Fibroblast of lung (primary cell): ENCODE measurements at regions not wholly inside any gene's neighbourhood (a gene's known extent, or its start where the extent isn't known, plus 50 kb on each side); places are given as distances from the start of the nearest gene placed in this dataset.
A peak's percentile ranks its signal among the peaks of the same experiment; 100 is the strongest.
"Not testable (repeated sequence)": the region's sequence is repeated elsewhere in the genome, so short reads cannot be mapped to it uniquely, and the experiment has no call there.

Source experiments
- DNase-seq, 2 donors: peaks; one replicate each; pipeline versions ENCODE4 v3.0.0 to v3.0.0-alpha.2; 2010; ENCODE audit warnings: low read depth in 2 of 2
- H2AFZ ChIP-seq: 2 replicates; pipeline ENCODE4 v1.5.1; 2012; ENCODE audit warnings: low read length, control low read depth, inconsistent platforms
- H3K27ac ChIP-seq: 2 replicates; pipeline ENCODE4 v1.5.1; 2011; ENCODE audit warnings: low read length, control low read depth; ENCODE audit not compliant: insufficient read depth
- H3K27me3 ChIP-seq: 2 replicates; pipeline ENCODE4 v1.5.1; 2011; ENCODE audit warnings: mild to moderate bottlenecking, low read length; ENCODE audit not compliant: control insufficient read depth, insufficient read depth
- H3K36me3 ChIP-seq: 2 replicates; pipeline ENCODE4 v1.5.1; 2011; ENCODE audit warnings: low read length; ENCODE audit not compliant: control insufficient read depth, insufficient read depth
- H3K4me1 ChIP-seq: 2 replicates; pipeline ENCODE4 v1.5.1; 2011; ENCODE audit warnings: low read length; ENCODE audit not compliant: control insufficient read depth, insufficient read depth; ENCODE audit errors: extremely low read depth
- H3K4me2 ChIP-seq: 2 replicates; pipeline ENCODE4 v1.5.1; 2011; ENCODE audit warnings: low read length, control low read depth; ENCODE audit not compliant: insufficient read depth; ENCODE audit errors: extremely low read depth
- H3K4me3 ChIP-seq, 4 experiments: fragments of 200-600 bp in 1 of 4; sonication (generic) in 1 of 4; replicated peaks in 1 of 4; 2 replicates each; pipeline ENCODE4 v1.5.1; 2011 to 2016; ENCODE audit warnings: low read length in 4 of 4, low read depth in 3 of 4, mild to moderate bottlenecking in 3 of 4, control low read depth in 2 of 4, inconsistent platforms in 1 of 4, mixed read lengths in 1 of 4; ENCODE audit not compliant: insufficient read depth in 1 of 4; ENCODE audit errors: control extremely low read depth in 1 of 4
- H3K79me2 ChIP-seq: 2 replicates; pipeline ENCODE4 v1.5.1; 2012; ENCODE audit warnings: mild to moderate bottlenecking, low read length, inconsistent platforms; ENCODE audit not compliant: control insufficient read depth, insufficient read depth
- H3K9ac ChIP-seq: 2 replicates; pipeline ENCODE4 v1.5.1; 2011; ENCODE audit warnings: mild to moderate bottlenecking, low read length, control low read depth; ENCODE audit not compliant: insufficient read depth
- H3K9me3 ChIP-seq: 2 replicates; pipeline ENCODE4 v1.5.1; 2012; ENCODE audit warnings: low read depth, low read length; ENCODE audit not compliant: control insufficient read depth, insufficient read depth
- H4K20me1 ChIP-seq: 2 replicates; pipeline ENCODE4 v1.5.1; 2011; ENCODE audit warnings: low read length; ENCODE audit not compliant: control insufficient read depth, insufficient read depth; ENCODE audit errors: extremely low read depth
- EZH2 ChIP-seq: IDR thresholded peaks from 2 replicates; pipeline ENCODE4 v1.5.1; 2012; ENCODE audit warnings: low read length, control low read depth, mild to moderate bottlenecking; ENCODE audit errors: missing control alignments
- TF ChIP-seq, protein P1 (sequence below), 2 donors: IDR thresholded peaks in 1 of 2; conservative IDR thresholded peaks in 1 of 2; 1 replicate in 1 of 2; 2 replicates in 1 of 2; pipeline ENCODE4 v1.5.1; 2011 to 2012; ENCODE audit warnings: low read length in 2 of 2, control low read depth in 1 of 2, inconsistent platforms in 1 of 2, low read depth in 1 of 2, mild to moderate bottlenecking in 1 of 2

DNA sequence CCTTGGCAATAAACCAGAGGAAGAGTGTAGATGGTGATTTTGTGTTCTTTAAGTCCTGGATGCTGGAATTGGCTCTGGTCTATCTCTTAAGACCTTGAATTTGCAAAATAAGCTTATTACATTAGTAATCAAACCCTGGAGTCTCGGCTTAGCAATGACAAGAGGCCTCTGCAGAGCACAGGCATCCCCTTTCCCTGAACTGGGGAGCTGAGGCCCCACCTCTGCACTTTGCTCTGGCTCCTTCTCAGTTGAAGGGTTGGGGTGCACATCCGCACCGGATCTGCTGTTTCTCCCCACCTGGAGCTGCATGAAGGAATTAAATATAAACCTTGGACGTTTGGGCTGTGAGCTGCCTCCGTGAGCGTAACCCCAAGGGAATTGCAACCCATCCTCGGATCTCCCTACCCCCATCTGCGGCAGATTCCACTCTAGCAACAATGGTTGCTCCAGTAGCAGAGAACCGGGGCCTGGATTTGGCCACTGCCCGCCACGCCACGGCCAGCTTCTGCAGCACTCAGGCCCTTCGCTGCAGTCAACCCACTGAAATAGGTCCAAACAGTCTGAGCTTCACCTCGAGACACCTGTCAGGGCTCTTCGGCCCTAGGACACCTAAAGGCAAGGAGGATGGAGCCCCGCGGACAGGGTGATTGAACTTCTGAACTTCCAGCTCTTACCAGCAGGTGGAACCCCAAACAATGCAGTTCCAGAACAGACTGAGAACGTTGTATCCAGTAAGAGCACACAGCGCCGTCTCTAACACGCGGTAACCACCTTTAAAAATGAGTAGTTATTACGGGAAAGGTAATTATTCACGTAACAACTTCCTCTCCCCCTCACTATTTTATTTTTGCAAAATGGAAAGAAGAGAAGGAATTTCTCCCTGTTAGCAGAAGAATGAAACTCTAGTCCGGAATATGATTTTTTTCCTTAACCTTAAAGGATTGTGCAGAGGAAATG, 54.8 kb upstream of the CAPRIN1 start:
- H3K27me3 ChIP-seq: peaks cover 4% of the 10 kb centered on the region
- peak overlapping the region; percentile 16 for H3K4me2 ChIP-seq
- no peak overlapping the region for H2AFZ ChIP-seq
- no peaks in the 10 kb centered on the region for H4K20me1 ChIP-seq
- H3K36me3 ChIP-seq: no peaks in the 10 kb centered on the region
- peak; percentile 20 for TF ChIP-seq EZH2
- TF ChIP-seq, protein P1, sequence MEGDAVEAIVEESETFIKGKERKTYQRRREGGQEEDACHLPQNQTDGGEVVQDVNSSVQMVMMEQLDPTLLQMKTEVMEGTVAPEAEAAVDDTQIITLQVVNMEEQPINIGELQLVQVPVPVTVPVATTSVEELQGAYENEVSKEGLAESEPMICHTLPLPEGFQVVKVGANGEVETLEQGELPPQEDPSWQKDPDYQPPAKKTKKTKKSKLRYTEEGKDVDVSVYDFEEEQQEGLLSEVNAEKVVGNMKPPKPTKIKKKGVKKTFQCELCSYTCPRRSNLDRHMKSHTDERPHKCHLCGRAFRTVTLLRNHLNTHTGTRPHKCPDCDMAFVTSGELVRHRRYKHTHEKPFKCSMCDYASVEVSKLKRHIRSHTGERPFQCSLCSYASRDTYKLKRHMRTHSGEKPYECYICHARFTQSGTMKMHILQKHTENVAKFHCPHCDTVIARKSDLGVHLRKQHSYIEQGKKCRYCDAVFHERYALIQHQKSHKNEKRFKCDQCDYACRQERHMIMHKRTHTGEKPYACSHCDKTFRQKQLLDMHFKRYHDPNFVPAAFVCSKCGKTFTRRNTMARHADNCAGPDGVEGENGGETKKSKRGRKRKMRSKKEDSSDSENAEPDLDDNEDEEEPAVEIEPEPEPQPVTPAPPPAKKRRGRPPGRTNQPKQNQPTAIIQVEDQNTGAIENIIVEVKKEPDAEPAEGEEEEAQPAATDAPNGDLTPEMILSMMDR (conservative IDR thresholded peaks at IDR 0.05 in 1 of 2, IDR thresholded peaks at IDR 0.05 in 1 of 2; ENCODE audit: low read depth in 1 of 2, low read length in 2 of 2): peak; percentile 77 to 83
- peak overlapping the region in 1 of 4 experiments; percentile 15 for H3K4me3 ChIP-seq
- no peaks in the 10 kb centered on the region for H3K79me2 ChIP-seq
- H3K4me1 ChIP-seq: no peaks in the 10 kb centered on the region
- no peak overlapping the region for H3K27ac ChIP-seq
- H3K9me3 ChIP-seq: no peaks in the 10 kb centered on the region
- DNase-seq: peak; percentile 58 to 75
- H3K9ac ChIP-seq: no peak overlapping the region

DNA sequence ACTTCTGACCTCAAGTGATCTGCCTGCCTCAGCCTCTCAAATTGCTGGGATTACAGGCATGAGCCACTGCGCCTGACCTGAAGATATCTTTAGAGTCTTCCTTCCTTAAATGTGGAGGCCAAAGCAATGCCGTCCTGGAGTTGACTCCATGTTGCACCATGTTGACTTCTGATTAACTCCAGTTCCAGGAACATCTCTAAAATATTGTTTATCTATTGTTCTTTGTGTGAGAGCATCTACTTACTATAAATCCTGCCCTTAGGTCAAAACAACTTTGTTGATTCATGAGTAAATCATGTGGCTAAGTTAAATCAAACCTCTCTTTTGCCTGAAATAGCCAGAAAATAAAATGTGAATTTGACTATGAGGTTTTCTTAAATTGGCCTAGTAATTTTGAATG, 56.6 kb upstream of the CAPRIN1 start:
- Histone ChIP-seq H3K27me3 (peaks cover 4% of the 10 kb centered on the region), H3K9me3 (no peaks in the 10 kb centered on the region), H4K20me1 (no peaks in the 10 kb centered on the region), H2AFZ (no peak overlapping the region), H3K79me2 (no peaks in the 10 kb centered on the region), H3K4me1 (no peaks in the 10 kb centered on the region), H3K4me3 (no peak overlapping the region), H3K4me2 (no peak overlapping the region), H3K27ac (no peak overlapping the region), H3K9ac (no peak overlapping the region), H3K36me3 (no peaks in the 10 kb centered on the region)
- TF ChIP-seq, protein P1 (conservative IDR thresholded peaks at IDR 0.05 in 1 of 2, IDR thresholded peaks at IDR 0.05 in 1 of 2; ENCODE audit: low read depth in 1 of 2, low read length in 2 of 2): no peak
- no peak for TF ChIP-seq EZH2
- no peak for DNase-seq

DNA sequence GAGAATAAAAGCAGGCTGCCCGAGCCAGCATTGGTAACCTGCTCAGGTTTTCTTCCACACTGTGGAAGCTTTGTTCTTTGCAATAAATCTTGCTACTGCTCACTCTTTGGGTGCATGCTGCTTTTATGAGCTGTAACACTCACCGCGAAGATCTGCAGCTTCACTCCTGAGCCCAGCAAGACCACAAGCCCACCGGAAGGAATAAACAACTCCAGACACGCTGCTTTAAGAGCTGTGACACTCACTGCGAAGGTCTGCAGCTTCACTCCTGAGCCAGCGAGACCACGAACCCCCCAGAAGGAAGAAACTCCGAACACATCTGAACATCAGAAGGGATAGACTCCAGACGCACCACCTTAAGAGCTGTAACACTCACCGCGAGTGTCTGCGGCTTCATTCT, 60.4 kb upstream of the CAPRIN1 start:
- not testable (repeated sequence) for H4K20me1 ChIP-seq, H3K9ac ChIP-seq, H3K27ac ChIP-seq, H3K4me2 ChIP-seq, H3K4me1 ChIP-seq, DNase-seq, H3K79me2 ChIP-seq, H3K27me3 ChIP-seq, H3K9me3 ChIP-seq, H3K36me3 ChIP-seq, H3K4me3 ChIP-seq, H2AFZ ChIP-seq

DNA sequence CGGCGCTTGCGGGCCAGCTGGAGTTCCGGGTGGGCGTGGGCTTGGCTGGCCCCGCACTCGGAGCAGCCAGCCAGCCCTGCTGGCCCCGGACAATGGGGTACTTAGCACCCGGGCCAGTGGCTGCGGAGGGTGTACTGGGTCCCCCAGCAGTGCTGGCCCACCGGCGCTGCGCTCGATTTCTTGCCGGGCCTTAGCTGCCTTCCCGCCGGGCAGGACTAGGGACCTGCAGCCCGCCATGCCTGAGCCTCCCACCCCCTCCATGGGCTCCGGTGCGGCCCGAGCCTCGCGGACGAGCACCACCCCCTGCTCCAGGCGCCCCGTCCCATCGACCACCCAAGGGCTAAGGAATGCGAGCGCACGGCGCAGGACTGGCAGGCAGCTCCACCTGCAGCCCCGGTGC, 61.4 kb upstream of the CAPRIN1 start:
- H2AFZ ChIP-seq, H3K9me3 ChIP-seq: not testable (repeated sequence)

More for the DNA sequence above, 61.4 kb upstream of the CAPRIN1 start:
- H3K4me3 ChIP-seq, H3K27me3 ChIP-seq, H3K36me3 ChIP-seq, H3K4me1 ChIP-seq, H3K79me2 ChIP-seq, H3K4me2 ChIP-seq, H4K20me1 ChIP-seq, H3K9ac ChIP-seq, H3K27ac ChIP-seq, DNase-seq: not testable (repeated sequence)
